OCI-LY1 (cell line): ENCODE measurements at regions not wholly inside any gene's neighbourhood (a gene's known extent, or its start where the extent isn't known, plus 50 kb on each side); places are given as distances from the start of the nearest gene placed in this dataset.

ENCODE experiments used
- CTCF ChIP-seq: fragments of 200-600 bp; sonication (generic), shearing (Covaris generic); IDR thresholded peaks from 2 replicates; pipeline ENCODE4 v1.5.1; 2017; ENCODE audit warnings: mild to moderate bottlenecking, antibody characterized with exemption, low read length, moderate library complexity, mixed read lengths
- EZH2 ChIP-seq: fragments of 200-600 bp; sonication (generic), shearing (Covaris generic); IDR thresholded peaks from 2 replicates; pipeline ENCODE4 v1.8.0; 2017; ENCODE audit warnings: borderline replicate concordance, mixed run types, mild to moderate bottlenecking, antibody characterized with exemption, low read length, moderate library complexity, mixed read lengths

- TF ChIP-seq CTCF (no peak), EZH2 (no peak)
Measured at GRCh38 chr4:178329226-178329872, 887.1 kb upstream of the AGA start.
